ENCODE measurements at regions not wholly inside any gene's neighbourhood (a gene's known extent, or its start where the extent isn't known, plus 50 kb on each side); places are given as distances from the start of the nearest gene placed in this dataset.
"Not testable (repeated sequence)": the region's sequence is repeated elsewhere in the genome, so short reads cannot be mapped to it uniquely, and the experiment has no call there.

GRCh38 chr6:9266741-9267140, 831.4 kb upstream of the SLC35B3 start:
- TF ChIP-seq POLR2A (IDR thresholded peaks at IDR 0.05; ENCODE audit: low read length), result no peak
- TF ChIP-seq GATA1 (IDR thresholded peaks at IDR 0.05; ENCODE audit: low read depth, low read length), result no peak
- no peak for DNase-seq

GRCh38 chr6:9257215-9257614, 821.9 kb upstream of the SLC35B3 start:
- peak in 1 of 2 experiments; percentile 3 for DNase-seq

GRCh38 chr6:9254251-9254650, 818.9 kb upstream of the SLC35B3 start:
- no peak for DNase-seq
- TF ChIP-seq GATA1 (IDR thresholded peaks at IDR 0.05; ENCODE audit: low read depth, low read length) (no peak), POLR2A (IDR thresholded peaks at IDR 0.05; ENCODE audit: low read length) (no peak)

More at GRCh38 chr6:9257215-9257614, 821.9 kb upstream of the SLC35B3 start:
- TF ChIP-seq GATA1 (IDR thresholded peaks at IDR 0.05; ENCODE audit: low read depth, low read length), result no peak
- no peak for TF ChIP-seq POLR2A (IDR thresholded peaks at IDR 0.05; ENCODE audit: low read length)

GRCh38 chr6:9252799-9253198, 817.5 kb upstream of the SLC35B3 start:
- no peak for TF ChIP-seq GATA1 (IDR thresholded peaks at IDR 0.05; ENCODE audit: low read depth, low read length)
- DNase-seq, result no peak

- no peak for TF ChIP-seq GATA1 (IDR thresholded peaks at IDR 0.05; ENCODE audit: low read depth, low read length)
- no peak for TF ChIP-seq POLR2A (IDR thresholded peaks at IDR 0.05; ENCODE audit: low read length)
- peak in 1 of 2 experiments; percentile 1 for DNase-seq
Observed at GRCh38 chr6:9250852-9251251, 815.5 kb upstream of the SLC35B3 start.

GRCh38 chr6:9248133-9248532, 812.8 kb upstream of the SLC35B3 start:
- TF ChIP-seq POLR2A (IDR thresholded peaks at IDR 0.05; ENCODE audit: low read length) (no peak), GATA1 (IDR thresholded peaks at IDR 0.05; ENCODE audit: low read depth, low read length) (no peak)
- no peak for DNase-seq

- no peak for TF ChIP-seq GATA1 (IDR thresholded peaks at IDR 0.05; ENCODE audit: low read depth, low read length)
- TF ChIP-seq POLR2A (IDR thresholded peaks at IDR 0.05; ENCODE audit: low read length), result no peak
- DNase-seq, result no peak
Observed at GRCh38 chr6:9240861-9241260, 805.5 kb upstream of the SLC35B3 start.

GRCh38 chr6:9236443-9236842, 801.1 kb upstream of the SLC35B3 start:
- no peak for DNase-seq
- TF ChIP-seq POLR2A (IDR thresholded peaks at IDR 0.05; ENCODE audit: low read length), result no peak
- no peak for TF ChIP-seq GATA1 (IDR thresholded peaks at IDR 0.05; ENCODE audit: low read depth, low read length)

- TF ChIP-seq POLR2A (IDR thresholded peaks at IDR 0.05; ENCODE audit: low read length) (no peak), GATA1 (IDR thresholded peaks at IDR 0.05; ENCODE audit: low read depth, low read length) (no peak)
- no peak for DNase-seq
Observed at GRCh38 chr6:9233686-9234085, 798.3 kb upstream of the SLC35B3 start.

- DNase-seq, result no peak
- TF ChIP-seq POLR2A (IDR thresholded peaks at IDR 0.05; ENCODE audit: low read length) (no peak), GATA1 (IDR thresholded peaks at IDR 0.05; ENCODE audit: low read depth, low read length) (no peak)
Observed at GRCh38 chr6:9233226-9233625, 797.9 kb upstream of the SLC35B3 start.

GRCh38 chr6:9225441-9225871, 790.1 kb upstream of the SLC35B3 start:
- TF ChIP-seq GATA1 (IDR thresholded peaks at IDR 0.05; ENCODE audit: low read depth, low read length) (no peak), POLR2A (IDR thresholded peaks at IDR 0.05; ENCODE audit: low read length) (no peak)
- no peak for DNase-seq

- DNase-seq, result no peak
- no peak for TF ChIP-seq GATA1 (IDR thresholded peaks at IDR 0.05; ENCODE audit: low read depth, low read length)
- no peak for TF ChIP-seq POLR2A (IDR thresholded peaks at IDR 0.05; ENCODE audit: low read length)
Observed at GRCh38 chr6:9224539-9224938, 789.2 kb upstream of the SLC35B3 start.

- not testable (repeated sequence) for DNase-seq
Observed at GRCh38 chr6:9213717-9214116, 778.4 kb upstream of the SLC35B3 start.

- DNase-seq, result no peak
- no peak for TF ChIP-seq POLR2A (IDR thresholded peaks at IDR 0.05; ENCODE audit: low read length)
- no peak for TF ChIP-seq GATA1 (IDR thresholded peaks at IDR 0.05; ENCODE audit: low read depth, low read length)
Observed at GRCh38 chr6:9208966-9209365, 773.6 kb upstream of the SLC35B3 start.

- DNase-seq, result no peak
- TF ChIP-seq GATA1 (IDR thresholded peaks at IDR 0.05; ENCODE audit: low read depth, low read length) (no peak), POLR2A (IDR thresholded peaks at IDR 0.05; ENCODE audit: low read length) (no peak)
Observed at GRCh38 chr6:9205645-9206044, 770.3 kb upstream of the SLC35B3 start.

- no peak for DNase-seq
- TF ChIP-seq GATA1 (IDR thresholded peaks at IDR 0.05; ENCODE audit: low read depth, low read length) (no peak), POLR2A (IDR thresholded peaks at IDR 0.05; ENCODE audit: low read length) (no peak)
Observed at GRCh38 chr6:9204171-9204570, 768.8 kb upstream of the SLC35B3 start.
